GM12878 (cell line): ENCODE measurements at regions not wholly inside any gene's neighbourhood (a gene's known extent, or its start where the extent isn't known, plus 50 kb on each side); places are given as distances from the start of the nearest gene placed in this dataset.
A peak's percentile ranks its signal among the peaks of the same experiment; 100 is the strongest.

Experiments used
- BRCA1 ChIP-seq: IDR thresholded peaks from 2 replicates; pipeline ENCODE4 v1.6.1; 2011; ENCODE audit warnings: low read depth, low read length, improper control_type of control experiment
- CBFB ChIP-seq: IDR thresholded peaks from 2 replicates; pipeline ENCODE4 v1.6.1; 2016; ENCODE audit warnings: antibody characterized with exemption, low read depth
- CHD1 ChIP-seq: IDR thresholded peaks from 2 replicates; pipeline ENCODE4 v1.6.1; 2012; ENCODE audit warnings: low read depth, low read length, improper control_type of control experiment
- ELK1 ChIP-seq: IDR thresholded peaks from 2 replicates; pipeline ENCODE4 v1.6.1; 2012; ENCODE audit warnings: low read depth, low read length, improper control_type of control experiment
- EP300 ChIP-seq, 2 experiments: fragments of 150-350 bp in 1 of 2; IDR thresholded peaks; 2 replicates each; pipeline ENCODE4 v1.6.1; 2011 to 2012; ENCODE audit warnings: low read depth in 2 of 2, low read length in 2 of 2, borderline replicate concordance in 1 of 2, improper control_type of control experiment in 1 of 2, inconsistent platforms in 1 of 2; ENCODE audit not compliant: control insufficient read depth in 1 of 2
- POLR2AphosphoS5 ChIP-seq: IDR thresholded peaks from 2 replicates; pipeline ENCODE4 v1.6.1; 2011; ENCODE audit warnings: mild to moderate bottlenecking, low read length, inconsistent platforms
- POU2F2 ChIP-seq: IDR thresholded peaks from 3 replicates; pipeline ENCODE4 v1.6.1; 2011; ENCODE audit warnings: low read depth, mild to moderate bottlenecking, low read length, borderline replicate concordance
- SIX5 ChIP-seq: IDR thresholded peaks from 2 replicates; pipeline ENCODE4 v1.6.1; 2011; ENCODE audit warnings: mild to moderate bottlenecking, low read depth, low read length, moderate library complexity; ENCODE audit not compliant: severe bottlenecking
- SMC3 ChIP-seq: IDR thresholded peaks from 2 replicates; pipeline ENCODE4 v1.6.1; 2011; ENCODE audit warnings: low read length, improper control_type of control experiment, borderline replicate concordance
- TF ChIP-seq, protein P1 (sequence below), 3 experiments: IDR thresholded peaks in 2 of 3; conservative IDR thresholded peaks in 1 of 3; 2 replicates each; pipeline ENCODE4 v1.5.1; 2011; ENCODE audit warnings: low read depth in 3 of 3, low read length in 3 of 3, mild to moderate bottlenecking in 3 of 3, control low read depth in 2 of 3, moderate library complexity in 2 of 3, inconsistent platforms in 1 of 3, mixed read lengths in 1 of 3; ENCODE audit not compliant: control insufficient read depth in 2 of 3, insufficient read depth in 1 of 3; ENCODE audit errors: extremely low read depth in 1 of 3
- TF ChIP-seq, protein P2 (sequence below): IDR thresholded peaks from 2 replicates; pipeline ENCODE4 v1.6.1; 2011; ENCODE audit warnings: low read depth, low read length, improper control_type of control experiment, borderline replicate concordance
- TF ChIP-seq, protein P3 (sequence below): fragments of 450-650 bp; IDR thresholded peaks from 2 replicates; pipeline ENCODE4 v1.6.1; 2017; ENCODE audit warnings: mild to moderate bottlenecking, low read depth, inconsistent platforms; ENCODE audit not compliant: poor library complexity, severe bottlenecking

GRCh38 chr3:28151608-28152228 lies 89.7 kb upstream of the CMC1 start:
- TF ChIP-seq, protein P1, sequence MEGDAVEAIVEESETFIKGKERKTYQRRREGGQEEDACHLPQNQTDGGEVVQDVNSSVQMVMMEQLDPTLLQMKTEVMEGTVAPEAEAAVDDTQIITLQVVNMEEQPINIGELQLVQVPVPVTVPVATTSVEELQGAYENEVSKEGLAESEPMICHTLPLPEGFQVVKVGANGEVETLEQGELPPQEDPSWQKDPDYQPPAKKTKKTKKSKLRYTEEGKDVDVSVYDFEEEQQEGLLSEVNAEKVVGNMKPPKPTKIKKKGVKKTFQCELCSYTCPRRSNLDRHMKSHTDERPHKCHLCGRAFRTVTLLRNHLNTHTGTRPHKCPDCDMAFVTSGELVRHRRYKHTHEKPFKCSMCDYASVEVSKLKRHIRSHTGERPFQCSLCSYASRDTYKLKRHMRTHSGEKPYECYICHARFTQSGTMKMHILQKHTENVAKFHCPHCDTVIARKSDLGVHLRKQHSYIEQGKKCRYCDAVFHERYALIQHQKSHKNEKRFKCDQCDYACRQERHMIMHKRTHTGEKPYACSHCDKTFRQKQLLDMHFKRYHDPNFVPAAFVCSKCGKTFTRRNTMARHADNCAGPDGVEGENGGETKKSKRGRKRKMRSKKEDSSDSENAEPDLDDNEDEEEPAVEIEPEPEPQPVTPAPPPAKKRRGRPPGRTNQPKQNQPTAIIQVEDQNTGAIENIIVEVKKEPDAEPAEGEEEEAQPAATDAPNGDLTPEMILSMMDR (IDR thresholded peaks at IDR 0.05 in 2 of 3, conservative IDR thresholded peaks at IDR 0.05 in 1 of 3; ENCODE audit: control insufficient read depth in 2 of 3, extremely low read depth in 1 of 3, insufficient read depth in 1 of 3, low read depth in 3 of 3, low read length in 3 of 3) = no peak
- TF ChIP-seq BRCA1 = no peak
- no peak for TF ChIP-seq CBFB
- TF ChIP-seq, protein P2, sequence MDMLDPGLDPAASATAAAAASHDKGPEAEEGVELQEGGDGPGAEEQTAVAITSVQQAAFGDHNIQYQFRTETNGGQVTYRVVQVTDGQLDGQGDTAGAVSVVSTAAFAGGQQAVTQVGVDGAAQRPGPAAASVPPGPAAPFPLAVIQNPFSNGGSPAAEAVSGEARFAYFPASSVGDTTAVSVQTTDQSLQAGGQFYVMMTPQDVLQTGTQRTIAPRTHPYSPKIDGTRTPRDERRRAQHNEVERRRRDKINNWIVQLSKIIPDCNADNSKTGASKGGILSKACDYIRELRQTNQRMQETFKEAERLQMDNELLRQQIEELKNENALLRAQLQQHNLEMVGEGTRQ = no peak
- no peak for TF ChIP-seq ELK1
- TF ChIP-seq SMC3 = no peak
- no peak for TF ChIP-seq EP300 (IDR thresholded peaks at IDR 0.05; ENCODE audit: borderline replicate concordance in 1 of 2, control insufficient read depth in 1 of 2, low read depth in 2 of 2, low read length in 2 of 2)
- TF ChIP-seq POLR2AphosphoS5 = no peak
- TF ChIP-seq POU2F2 = no peak
- TF ChIP-seq SIX5 = no peak
- no peak for TF ChIP-seq CHD1
- TF ChIP-seq, protein P3, sequence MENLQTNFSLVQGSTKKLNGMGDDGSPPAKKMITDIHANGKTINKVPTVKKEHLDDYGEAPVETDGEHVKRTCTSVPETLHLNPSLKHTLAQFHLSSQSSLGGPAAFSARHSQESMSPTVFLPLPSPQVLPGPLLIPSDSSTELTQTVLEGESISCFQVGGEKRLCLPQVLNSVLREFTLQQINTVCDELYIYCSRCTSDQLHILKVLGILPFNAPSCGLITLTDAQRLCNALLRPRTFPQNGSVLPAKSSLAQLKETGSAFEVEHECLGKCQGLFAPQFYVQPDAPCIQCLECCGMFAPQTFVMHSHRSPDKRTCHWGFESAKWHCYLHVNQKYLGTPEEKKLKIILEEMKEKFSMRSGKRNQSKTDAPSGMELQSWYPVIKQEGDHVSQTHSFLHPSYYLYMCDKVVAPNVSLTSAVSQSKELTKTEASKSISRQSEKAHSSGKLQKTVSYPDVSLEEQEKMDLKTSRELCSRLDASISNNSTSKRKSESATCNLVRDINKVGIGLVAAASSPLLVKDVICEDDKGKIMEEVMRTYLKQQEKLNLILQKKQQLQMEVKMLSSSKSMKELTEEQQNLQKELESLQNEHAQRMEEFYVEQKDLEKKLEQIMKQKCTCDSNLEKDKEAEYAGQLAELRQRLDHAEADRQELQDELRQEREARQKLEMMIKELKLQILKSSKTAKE = peak; percentile 50
